Keratinocyte (primary cell): ENCODE measurements at regions not wholly inside any gene's neighbourhood (a gene's known extent, or its start where the extent isn't known, plus 50 kb on each side); places are given as distances from the start of the nearest gene placed in this dataset.
"Not testable (repeated sequence)": the region's sequence is repeated elsewhere in the genome, so short reads cannot be mapped to it uniquely, and the experiment has no call there.

Source experiments
- DNase-seq: peaks from one replicate; pipeline ENCODE4 v3.0.0-alpha.2; 2011; ENCODE audit warnings: low read depth, missing footprints, low spot score
- FAIRE-seq: peaks from 2 replicates; lab custom pipeline; 2011; peaks lifted over from hg19 to GRCh38; lab: Jason Lieb, UNC
- H2AFZ ChIP-seq: 2 replicates; pipeline ENCODE4 v1.6.0; 2012; ENCODE audit warnings: low read length, control low read depth, inconsistent platforms; ENCODE audit not compliant: control insufficient read depth
- H3K27ac ChIP-seq: 2 replicates; pipeline ENCODE4 v1.5.1; 2011; ENCODE audit warnings: low read length; ENCODE audit not compliant: control insufficient read depth, insufficient read depth
- H3K27me3 ChIP-seq: 3 replicates; pipeline ENCODE4 v1.6.0; 2011; ENCODE audit warnings: low read length; ENCODE audit not compliant: control insufficient read depth, insufficient read depth; ENCODE audit errors: extremely low read depth
- H3K36me3 ChIP-seq, 2 experiments: 2 replicates in 1 of 2; 3 replicates in 1 of 2; pipeline ENCODE4 v1.5.1; 2011; ENCODE audit warnings: low read length in 2 of 2, mild to moderate bottlenecking in 1 of 2; ENCODE audit not compliant: control insufficient read depth in 2 of 2, insufficient read depth in 2 of 2; ENCODE audit errors: extremely low read depth in 1 of 2
- H3K4me1 ChIP-seq: 3 replicates; pipeline ENCODE4 v1.5.1; 2011; ENCODE audit warnings: low read length; ENCODE audit not compliant: control insufficient read depth, insufficient read depth; ENCODE audit errors: extremely low read depth
- H3K4me2 ChIP-seq: 3 replicates; pipeline ENCODE4 v1.6.0; 2011; ENCODE audit warnings: low read depth, low read length; ENCODE audit not compliant: control insufficient read depth, insufficient read depth; ENCODE audit errors: extremely low read depth
- H3K4me3 ChIP-seq, 3 experiments: fragments of 200-600 bp in 1 of 3; sonication (generic) in 1 of 3; 2 replicates in 2 of 3; 3 replicates in 1 of 3; pipeline ENCODE4 v1.5.1; 2011 to 2016; ENCODE audit warnings: low read length in 3 of 3, mild to moderate bottlenecking in 3 of 3, control low read depth in 2 of 3, inconsistent platforms in 1 of 3, low read depth in 1 of 3, mixed read lengths in 1 of 3, mixed run types in 1 of 3, moderate library complexity in 1 of 3; ENCODE audit not compliant: control insufficient read depth in 2 of 3, insufficient read depth in 2 of 3; ENCODE audit errors: extremely low read depth in 1 of 3
- H3K79me2 ChIP-seq: 2 replicates; pipeline ENCODE4 v1.6.0; 2012; ENCODE audit warnings: low read length; ENCODE audit not compliant: control insufficient read depth, insufficient read depth
- H3K9ac ChIP-seq: 3 replicates; pipeline ENCODE4 v1.6.0; 2011; ENCODE audit warnings: low read length; ENCODE audit not compliant: control insufficient read depth, insufficient read depth; ENCODE audit errors: extremely low read depth
- H3K9me1 ChIP-seq: 3 replicates; pipeline ENCODE4 v1.6.0; 2011; ENCODE audit warnings: low read length; ENCODE audit not compliant: control insufficient read depth, insufficient read depth; ENCODE audit errors: extremely low read depth
- H3K9me3 ChIP-seq: 2 replicates; pipeline ENCODE4 v1.5.1; 2012; ENCODE audit warnings: low read depth, low read length; ENCODE audit not compliant: control insufficient read depth
- H4K20me1 ChIP-seq: 3 replicates; pipeline ENCODE4 v1.6.0; 2011; ENCODE audit warnings: low read length; ENCODE audit not compliant: control insufficient read depth, insufficient read depth; ENCODE audit errors: extremely low read depth
- CTCF ChIP-seq, 3 experiments: IDR thresholded peaks in 1 of 3; conservative IDR thresholded peaks in 1 of 3; optimal IDR thresholded peaks in 1 of 3; 2 replicates in 2 of 3; 3 replicates in 1 of 3; pipeline versions ENCODE3 to v1.5.1; 2011; ENCODE audit warnings: low read length in 3 of 3, mild to moderate bottlenecking in 3 of 3, moderate library complexity in 2 of 3, control low read depth in 1 of 3, inconsistent platforms in 1 of 3; ENCODE audit not compliant: insufficient read depth in 2 of 3; ENCODE audit errors: extremely low read depth in 1 of 3
- EZH2 ChIP-seq: IDR thresholded peaks from one replicate; pipeline ENCODE4 v1.6.1; 2012; ENCODE audit warnings: inconsistent platforms, mild to moderate bottlenecking, low read length, moderate library complexity
- dilution Hi-C: fragments of 300-500 bp; cut with MboI; formaldehyde crosslinking; loops from one replicate; pipeline ENCODE4 v1.7.0; 2020; ENCODE audit warnings: low sequenced_read_pairs; ENCODE audit not compliant: extremely low pct_ligation_motif_present

GRCh38 chr15:20355256-20355868 is 186.2 kb downstream of the GOLGA6L6 start:
- H3K9ac ChIP-seq = no peak overlapping the region
- H3K4me2 ChIP-seq = no peak overlapping the region
- no peaks in the 10 kb centered on the region for H4K20me1 ChIP-seq
- H3K4me1 ChIP-seq = no peaks in the 10 kb centered on the region
- H3K79me2 ChIP-seq = no peaks in the 10 kb centered on the region
- H3K9me1 ChIP-seq = no peaks in the 10 kb centered on the region
- no peak for DNase-seq
- H3K9me3 ChIP-seq = peaks cover 72% of the 10 kb centered on the region
- no peak overlapping the region for H2AFZ ChIP-seq
- H3K36me3 ChIP-seq = no peaks in the 10 kb centered on the region
- no peak for FAIRE-seq
- dilution Hi-C loops = no loop called here
- H3K27ac ChIP-seq = no peak overlapping the region
- no peak overlapping the region for H3K4me3 ChIP-seq
- TF ChIP-seq EZH2 = no peak
- TF ChIP-seq CTCF (optimal IDR thresholded peaks at IDR 0.05 in 1 of 3, IDR thresholded peaks at IDR 0.05 in 1 of 3, conservative IDR thresholded peaks at IDR 0.05 in 1 of 3; ENCODE audit: extremely low read depth in 1 of 3, insufficient read depth in 2 of 3, low read length in 3 of 3) = no peak
- no peaks in the 10 kb centered on the region for H3K27me3 ChIP-seq

GRCh38 chr15:20354884-20355223 is 186.7 kb downstream of the GOLGA6L6 start:
- FAIRE-seq, H3K79me2 ChIP-seq, H3K27me3 ChIP-seq, H3K9me1 ChIP-seq, dilution Hi-C loops, H3K27ac ChIP-seq, H3K4me1 ChIP-seq, H2AFZ ChIP-seq, H4K20me1 ChIP-seq, H3K4me3 ChIP-seq, DNase-seq, H3K36me3 ChIP-seq, H3K9ac ChIP-seq, H3K4me2 ChIP-seq: not testable (repeated sequence)
- peaks cover 77% of the 10 kb centered on the region for H3K9me3 ChIP-seq
